H1 (cell line): ENCODE measurements at regions not wholly inside any gene's neighbourhood (a gene's known extent, or its start where the extent isn't known, plus 50 kb on each side); places are given as distances from the start of the nearest gene placed in this dataset.

Source experiments
- BCL11A ChIP-seq, 2 experiments: IDR thresholded peaks; one replicate each; pipeline ENCODE4 v1.6.1; 2011; ENCODE audit warnings: low read depth in 2 of 2, low read length in 2 of 2, mild to moderate bottlenecking in 2 of 2
- JUN ChIP-seq: IDR thresholded peaks from 2 replicates; pipeline ENCODE4 v1.6.1; 2011; ENCODE audit warnings: low read depth, mild to moderate bottlenecking, improper control_type of control experiment, low read length
- TAF7 ChIP-seq: optimal IDR thresholded peaks from 2 replicates; pipeline ENCODE3; 2011; ENCODE audit warnings: low read depth, mild to moderate bottlenecking, inconsistent platforms, low read length, moderate library complexity, borderline replicate concordance
- TF ChIP-seq, protein P1 (sequence below): fragments of 300-600 bp; sonication (generic); IDR thresholded peaks from 2 replicates; pipeline ENCODE4 v1.7.1; 2012; ENCODE audit warnings: low read length, moderate library complexity, mild to moderate bottlenecking, inconsistent platforms; ENCODE audit not compliant: insufficient replicate concordance

DNA sequence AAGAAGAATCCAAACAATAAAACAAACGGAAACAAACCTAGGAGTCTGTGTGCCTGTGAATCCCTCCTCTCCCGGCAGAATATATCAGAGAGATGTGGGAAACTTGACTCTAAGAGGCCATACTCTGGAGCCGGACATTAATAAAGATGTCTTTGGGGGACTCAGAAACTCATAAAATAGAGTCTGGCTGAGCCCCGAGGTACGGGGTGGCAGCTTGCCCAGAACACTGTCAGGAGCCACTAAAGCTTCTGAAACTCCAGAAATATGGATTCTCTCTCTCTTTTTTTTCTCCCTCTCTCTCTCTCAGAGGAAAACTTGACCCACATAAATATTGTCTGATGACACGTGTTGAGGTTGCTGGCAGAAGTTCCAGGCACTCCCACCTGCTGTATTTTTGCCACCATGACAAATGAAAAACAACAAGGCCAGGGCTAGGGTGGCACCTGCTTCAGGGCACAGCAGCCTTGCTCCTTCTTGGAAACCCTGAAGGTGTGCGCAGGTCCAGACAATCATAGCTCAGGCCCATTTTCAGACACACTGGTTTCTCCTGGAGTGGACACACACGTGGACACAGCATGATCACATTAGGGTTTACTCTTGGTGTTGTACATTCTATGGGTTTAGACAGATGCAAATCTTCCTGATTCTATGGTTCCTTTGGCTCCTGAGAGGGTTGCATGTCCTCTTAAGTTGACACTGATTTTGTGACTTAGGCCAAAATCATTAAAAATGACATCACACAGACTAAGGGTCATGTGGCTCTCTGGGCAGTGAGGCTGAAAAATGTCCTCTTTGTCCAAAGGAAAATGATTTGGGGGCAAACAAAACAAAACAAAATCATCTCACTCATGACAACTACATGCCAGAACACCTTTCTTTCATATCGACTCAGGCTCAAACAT, 282.6 kb upstream of the IRX3 start (continued):
- TF ChIP-seq, protein P1, sequence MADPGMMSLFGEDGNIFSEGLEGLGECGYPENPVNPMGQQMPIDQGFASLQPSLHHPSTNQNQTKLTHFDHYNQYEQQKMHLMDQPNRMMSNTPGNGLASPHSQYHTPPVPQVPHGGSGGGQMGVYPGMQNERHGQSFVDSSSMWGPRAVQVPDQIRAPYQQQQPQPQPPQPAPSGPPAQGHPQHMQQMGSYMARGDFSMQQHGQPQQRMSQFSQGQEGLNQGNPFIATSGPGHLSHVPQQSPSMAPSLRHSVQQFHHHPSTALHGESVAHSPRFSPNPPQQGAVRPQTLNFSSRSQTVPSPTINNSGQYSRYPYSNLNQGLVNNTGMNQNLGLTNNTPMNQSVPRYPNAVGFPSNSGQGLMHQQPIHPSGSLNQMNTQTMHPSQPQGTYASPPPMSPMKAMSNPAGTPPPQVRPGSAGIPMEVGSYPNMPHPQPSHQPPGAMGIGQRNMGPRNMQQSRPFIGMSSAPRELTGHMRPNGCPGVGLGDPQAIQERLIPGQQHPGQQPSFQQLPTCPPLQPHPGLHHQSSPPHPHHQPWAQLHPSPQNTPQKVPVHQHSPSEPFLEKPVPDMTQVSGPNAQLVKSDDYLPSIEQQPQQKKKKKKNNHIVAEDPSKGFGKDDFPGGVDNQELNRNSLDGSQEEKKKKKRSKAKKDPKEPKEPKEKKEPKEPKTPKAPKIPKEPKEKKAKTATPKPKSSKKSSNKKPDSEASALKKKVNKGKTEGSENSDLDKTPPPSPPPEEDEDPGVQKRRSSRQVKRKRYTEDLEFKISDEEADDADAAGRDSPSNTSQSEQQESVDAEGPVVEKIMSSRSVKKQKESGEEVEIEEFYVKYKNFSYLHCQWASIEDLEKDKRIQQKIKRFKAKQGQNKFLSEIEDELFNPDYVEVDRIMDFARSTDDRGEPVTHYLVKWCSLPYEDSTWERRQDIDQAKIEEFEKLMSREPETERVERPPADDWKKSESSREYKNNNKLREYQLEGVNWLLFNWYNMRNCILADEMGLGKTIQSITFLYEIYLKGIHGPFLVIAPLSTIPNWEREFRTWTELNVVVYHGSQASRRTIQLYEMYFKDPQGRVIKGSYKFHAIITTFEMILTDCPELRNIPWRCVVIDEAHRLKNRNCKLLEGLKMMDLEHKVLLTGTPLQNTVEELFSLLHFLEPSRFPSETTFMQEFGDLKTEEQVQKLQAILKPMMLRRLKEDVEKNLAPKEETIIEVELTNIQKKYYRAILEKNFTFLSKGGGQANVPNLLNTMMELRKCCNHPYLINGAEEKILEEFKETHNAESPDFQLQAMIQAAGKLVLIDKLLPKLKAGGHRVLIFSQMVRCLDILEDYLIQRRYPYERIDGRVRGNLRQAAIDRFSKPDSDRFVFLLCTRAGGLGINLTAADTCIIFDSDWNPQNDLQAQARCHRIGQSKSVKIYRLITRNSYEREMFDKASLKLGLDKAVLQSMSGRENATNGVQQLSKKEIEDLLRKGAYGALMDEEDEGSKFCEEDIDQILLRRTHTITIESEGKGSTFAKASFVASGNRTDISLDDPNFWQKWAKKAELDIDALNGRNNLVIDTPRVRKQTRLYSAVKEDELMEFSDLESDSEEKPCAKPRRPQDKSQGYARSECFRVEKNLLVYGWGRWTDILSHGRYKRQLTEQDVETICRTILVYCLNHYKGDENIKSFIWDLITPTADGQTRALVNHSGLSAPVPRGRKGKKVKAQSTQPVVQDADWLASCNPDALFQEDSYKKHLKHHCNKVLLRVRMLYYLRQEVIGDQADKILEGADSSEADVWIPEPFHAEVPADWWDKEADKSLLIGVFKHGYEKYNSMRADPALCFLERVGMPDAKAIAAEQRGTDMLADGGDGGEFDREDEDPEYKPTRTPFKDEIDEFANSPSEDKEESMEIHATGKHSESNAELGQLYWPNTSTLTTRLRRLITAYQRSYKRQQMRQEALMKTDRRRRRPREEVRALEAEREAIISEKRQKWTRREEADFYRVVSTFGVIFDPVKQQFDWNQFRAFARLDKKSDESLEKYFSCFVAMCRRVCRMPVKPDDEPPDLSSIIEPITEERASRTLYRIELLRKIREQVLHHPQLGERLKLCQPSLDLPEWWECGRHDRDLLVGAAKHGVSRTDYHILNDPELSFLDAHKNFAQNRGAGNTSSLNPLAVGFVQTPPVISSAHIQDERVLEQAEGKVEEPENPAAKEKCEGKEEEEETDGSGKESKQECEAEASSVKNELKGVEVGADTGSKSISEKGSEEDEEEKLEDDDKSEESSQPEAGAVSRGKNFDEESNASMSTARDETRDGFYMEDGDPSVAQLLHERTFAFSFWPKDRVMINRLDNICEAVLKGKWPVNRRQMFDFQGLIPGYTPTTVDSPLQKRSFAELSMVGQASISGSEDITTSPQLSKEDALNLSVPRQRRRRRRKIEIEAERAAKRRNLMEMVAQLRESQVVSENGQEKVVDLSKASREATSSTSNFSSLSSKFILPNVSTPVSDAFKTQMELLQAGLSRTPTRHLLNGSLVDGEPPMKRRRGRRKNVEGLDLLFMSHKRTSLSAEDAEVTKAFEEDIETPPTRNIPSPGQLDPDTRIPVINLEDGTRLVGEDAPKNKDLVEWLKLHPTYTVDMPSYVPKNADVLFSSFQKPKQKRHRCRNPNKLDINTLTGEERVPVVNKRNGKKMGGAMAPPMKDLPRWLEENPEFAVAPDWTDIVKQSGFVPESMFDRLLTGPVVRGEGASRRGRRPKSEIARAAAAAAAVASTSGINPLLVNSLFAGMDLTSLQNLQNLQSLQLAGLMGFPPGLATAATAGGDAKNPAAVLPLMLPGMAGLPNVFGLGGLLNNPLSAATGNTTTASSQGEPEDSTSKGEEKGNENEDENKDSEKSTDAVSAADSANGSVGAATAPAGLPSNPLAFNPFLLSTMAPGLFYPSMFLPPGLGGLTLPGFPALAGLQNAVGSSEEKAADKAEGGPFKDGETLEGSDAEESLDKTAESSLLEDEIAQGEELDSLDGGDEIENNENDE, result no peak
- TF ChIP-seq BCL11A (IDR thresholded peaks at IDR 0.05; ENCODE audit: low read depth in 2 of 2, low read length in 2 of 2), result no peak
- TF ChIP-seq JUN, result no peak
- TF ChIP-seq TAF7, result no peak
